Liver (tissue), 8 donors: ENCODE measurements at regions not wholly inside any gene's neighbourhood (a gene's known extent, or its start where the extent isn't known, plus 50 kb on each side); places are given as distances from the start of the nearest gene placed in this dataset.

Experiments used
- DNase-seq: peaks from one replicate; pipeline ENCODE4 v3.0.0-alpha.2; 2017; ENCODE audit warnings: low spot score
- H3K27ac ChIP-seq, 2 donors: one replicate each; pipeline ENCODE4 v1.7.0; 2013; ENCODE audit warnings: inconsistent platforms in 2 of 2, low read length in 2 of 2, control low read depth in 1 of 2, low read depth in 1 of 2, mild to moderate bottlenecking in 1 of 2
- H3K27me3 ChIP-seq, 4 donors: one replicate each; pipeline versions ENCODE4 v1.6.1 to v1.7.0; 2013; ENCODE audit warnings: low read length in 3 of 4, inconsistent platforms in 1 of 4, mild to moderate bottlenecking in 1 of 4, moderate library complexity in 1 of 4; ENCODE audit not compliant: control insufficient read depth in 4 of 4, insufficient read depth in 4 of 4
- H3K36me3 ChIP-seq, 4 donors: one replicate each; pipeline versions ENCODE4 v1.6.1 to v1.7.0; 2013; ENCODE audit warnings: low read length in 3 of 4, mild to moderate bottlenecking in 3 of 4, low read depth in 1 of 4, moderate library complexity in 1 of 4; ENCODE audit not compliant: control insufficient read depth in 4 of 4, insufficient read depth in 3 of 4
- H3K4me1 ChIP-seq, 4 donors: one replicate each; pipeline versions ENCODE4 v1.6.1 to v1.7.0; 2013; ENCODE audit warnings: low read length in 3 of 4, mild to moderate bottlenecking in 3 of 4, moderate library complexity in 1 of 4; ENCODE audit not compliant: control insufficient read depth in 4 of 4, insufficient read depth in 4 of 4
- H3K4me3 ChIP-seq, 3 donors: one replicate each; pipeline versions ENCODE4 v1.6.1 to v1.7.0; 2013; ENCODE audit warnings: low read length in 3 of 3, control low read depth in 1 of 3, low read depth in 1 of 3, mild to moderate bottlenecking in 1 of 3
- H3K9ac ChIP-seq, 2 donors: one replicate each; pipeline ENCODE4 v1.7.0; 2013; ENCODE audit warnings: low read length in 2 of 2, mild to moderate bottlenecking in 2 of 2, moderate library complexity in 2 of 2, control low read depth in 1 of 2, low read depth in 1 of 2
- H3K9me3 ChIP-seq, 4 donors: one replicate each; pipeline versions ENCODE4 v1.6.1 to v1.7.0; 2013; ENCODE audit warnings: low read length in 3 of 4; ENCODE audit not compliant: control insufficient read depth in 4 of 4
- ATF3 ChIP-seq: IDR thresholded peaks from 2 replicates; pipeline ENCODE4 v1.6.1; 2016; ENCODE audit warnings: antibody characterized with exemption
- EGR1 ChIP-seq, 2 donors: IDR thresholded peaks; 2 replicates each; pipeline ENCODE4 v1.6.1; 2016 to 2018; ENCODE audit warnings: antibody characterized with exemption in 2 of 2, low read depth in 2 of 2
- FOXA1 ChIP-seq: IDR thresholded peaks from 2 replicates; pipeline ENCODE4 v1.6.1; 2016; ENCODE audit warnings: antibody characterized with exemption
- FOXA2 ChIP-seq: IDR thresholded peaks from 2 replicates; pipeline ENCODE4 v1.6.1; 2016; ENCODE audit warnings: antibody characterized with exemption
- GABPA ChIP-seq, 2 donors: IDR thresholded peaks in 1 of 2; conservative IDR thresholded peaks in 1 of 2; 2 replicates each; pipeline ENCODE4 v1.6.1; 2016; ENCODE audit warnings: antibody characterized with exemption in 2 of 2, mild to moderate bottlenecking in 1 of 2, moderate library complexity in 1 of 2
- HNF4A ChIP-seq, 2 donors: conservative IDR thresholded peaks; 2 replicates each; pipeline ENCODE4 v1.6.1; 2016; ENCODE audit warnings: antibody characterized with exemption in 2 of 2, mild to moderate bottlenecking in 2 of 2
- HNF4G ChIP-seq: IDR thresholded peaks from 2 replicates; pipeline ENCODE4 v1.6.1; 2016; ENCODE audit warnings: antibody characterized with exemption
- JUND ChIP-seq, 2 donors: IDR thresholded peaks; 2 replicates each; pipeline ENCODE4 v1.6.1; 2016; ENCODE audit warnings: antibody characterized with exemption in 2 of 2
- MAX ChIP-seq: IDR thresholded peaks from 2 replicates; pipeline ENCODE4 v1.6.1; 2016; ENCODE audit warnings: antibody characterized with exemption
- NR2F2 ChIP-seq: IDR thresholded peaks from 2 replicates; pipeline ENCODE4 v1.6.1; 2016; ENCODE audit warnings: antibody characterized with exemption
- RAD21 ChIP-seq, 2 donors: IDR thresholded peaks; 2 replicates each; pipeline ENCODE4 v1.6.1; 2016; ENCODE audit warnings: antibody characterized with exemption in 2 of 2, mild to moderate bottlenecking in 2 of 2
- RXRA ChIP-seq, 2 donors: IDR thresholded peaks; 2 replicates each; pipeline ENCODE4 v1.6.1; 2017 to 2018; ENCODE audit warnings: antibody characterized with exemption in 2 of 2, mild to moderate bottlenecking in 1 of 2
- SP1 ChIP-seq: IDR thresholded peaks from 2 replicates; pipeline ENCODE4 v1.6.1; 2018; ENCODE audit warnings: antibody characterized with exemption, mild to moderate bottlenecking
- TAF1 ChIP-seq: conservative IDR thresholded peaks from 2 replicates; pipeline ENCODE4 v1.6.1; 2016; ENCODE audit warnings: antibody characterized with exemption, mild to moderate bottlenecking
- YY1 ChIP-seq: IDR thresholded peaks from 2 replicates; pipeline ENCODE4 v1.6.1; 2016; ENCODE audit warnings: antibody characterized with exemption, mild to moderate bottlenecking
- WGBS: extraction: QIAGEN DNeasy Blood & Tissue Kit; methylation state at CpG from one replicate; pipeline ENCODE4 v1.1.7; 2013; 5-methylcytosine and 5-hydroxymethylcytosine counted together
- TF ChIP-seq, protein P1 (sequence below): IDR thresholded peaks from 2 replicates; pipeline ENCODE4 v1.6.1; 2016; ENCODE audit warnings: antibody characterized with exemption
- TF ChIP-seq, protein P2 (sequence below): fragments of 150-350 bp; IDR thresholded peaks from 2 replicates; pipeline ENCODE4 v1.5.1; 2017; ENCODE audit warnings: improper control_type of control experiment, low read depth, low read length; ENCODE audit not compliant: missing input control
- TF ChIP-seq, protein P3 (sequence below): IDR thresholded peaks from 2 replicates; pipeline ENCODE4 v1.6.1; 2016; ENCODE audit warnings: antibody characterized with exemption, mild to moderate bottlenecking
- donor health status: healthy.
- donor health status: healthy.
- donor health status: healthy.
- donor health status: healthy.
- donor health status: healthy.

GRCh38 chr14:42510071-42510470 is 903.4 kb downstream of the LRFN5 start:
- TF ChIP-seq JUND (IDR thresholded peaks at IDR 0.05): no peak
- TF ChIP-seq SP1: no peak
- no peak for TF ChIP-seq YY1
- no peak for TF ChIP-seq ATF3
- TF ChIP-seq, protein P1, sequence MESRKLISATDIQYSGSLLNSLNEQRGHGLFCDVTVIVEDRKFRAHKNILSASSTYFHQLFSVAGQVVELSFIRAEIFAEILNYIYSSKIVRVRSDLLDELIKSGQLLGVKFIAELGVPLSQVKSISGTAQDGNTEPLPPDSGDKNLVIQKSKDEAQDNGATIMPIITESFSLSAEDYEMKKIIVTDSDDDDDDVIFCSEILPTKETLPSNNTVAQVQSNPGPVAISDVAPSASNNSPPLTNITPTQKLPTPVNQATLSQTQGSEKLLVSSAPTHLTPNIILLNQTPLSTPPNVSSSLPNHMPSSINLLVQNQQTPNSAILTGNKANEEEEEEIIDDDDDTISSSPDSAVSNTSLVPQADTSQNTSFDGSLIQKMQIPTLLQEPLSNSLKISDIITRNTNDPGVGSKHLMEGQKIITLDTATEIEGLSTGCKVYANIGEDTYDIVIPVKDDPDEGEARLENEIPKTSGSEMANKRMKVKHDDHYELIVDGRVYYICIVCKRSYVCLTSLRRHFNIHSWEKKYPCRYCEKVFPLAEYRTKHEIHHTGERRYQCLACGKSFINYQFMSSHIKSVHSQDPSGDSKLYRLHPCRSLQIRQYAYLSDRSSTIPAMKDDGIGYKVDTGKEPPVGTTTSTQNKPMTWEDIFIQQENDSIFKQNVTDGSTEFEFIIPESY: no peak
- no peak for TF ChIP-seq EGR1 (IDR thresholded peaks at IDR 0.05; ENCODE audit: low read depth in 2 of 2)
- TF ChIP-seq GABPA (IDR thresholded peaks at IDR 0.05 in 1 of 2, conservative IDR thresholded peaks at IDR 0.05 in 1 of 2): no peak
- TF ChIP-seq RXRA (IDR thresholded peaks at IDR 0.05): no peak
- TF ChIP-seq TAF1: no peak
- TF ChIP-seq HNF4A (conservative IDR thresholded peaks at IDR 0.05): no peak
- no peak for TF ChIP-seq FOXA2
- TF ChIP-seq, protein P2, sequence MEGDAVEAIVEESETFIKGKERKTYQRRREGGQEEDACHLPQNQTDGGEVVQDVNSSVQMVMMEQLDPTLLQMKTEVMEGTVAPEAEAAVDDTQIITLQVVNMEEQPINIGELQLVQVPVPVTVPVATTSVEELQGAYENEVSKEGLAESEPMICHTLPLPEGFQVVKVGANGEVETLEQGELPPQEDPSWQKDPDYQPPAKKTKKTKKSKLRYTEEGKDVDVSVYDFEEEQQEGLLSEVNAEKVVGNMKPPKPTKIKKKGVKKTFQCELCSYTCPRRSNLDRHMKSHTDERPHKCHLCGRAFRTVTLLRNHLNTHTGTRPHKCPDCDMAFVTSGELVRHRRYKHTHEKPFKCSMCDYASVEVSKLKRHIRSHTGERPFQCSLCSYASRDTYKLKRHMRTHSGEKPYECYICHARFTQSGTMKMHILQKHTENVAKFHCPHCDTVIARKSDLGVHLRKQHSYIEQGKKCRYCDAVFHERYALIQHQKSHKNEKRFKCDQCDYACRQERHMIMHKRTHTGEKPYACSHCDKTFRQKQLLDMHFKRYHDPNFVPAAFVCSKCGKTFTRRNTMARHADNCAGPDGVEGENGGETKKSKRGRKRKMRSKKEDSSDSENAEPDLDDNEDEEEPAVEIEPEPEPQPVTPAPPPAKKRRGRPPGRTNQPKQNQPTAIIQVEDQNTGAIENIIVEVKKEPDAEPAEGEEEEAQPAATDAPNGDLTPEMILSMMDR: no peak
- no peak for TF ChIP-seq NR2F2
- TF ChIP-seq FOXA1: no peak
- no peak for TF ChIP-seq HNF4G
- TF ChIP-seq RAD21 (IDR thresholded peaks at IDR 0.05): no peak
- 60% methylated on average over 1 of the region's 1 CpG for WGBS

GRCh38 chr14:42508209-42508946 is 901.7 kb downstream of the LRFN5 start:
- no peaks in the 10 kb centered on the region for H3K36me3 ChIP-seq
- no peaks in the 10 kb centered on the region for H3K9me3 ChIP-seq
- H3K27me3 ChIP-seq: no peaks in the 10 kb centered on the region
- no peak overlapping the region for H3K4me3 ChIP-seq
- no peak for DNase-seq
- H3K4me1 ChIP-seq: no peaks in the 10 kb centered on the region
- H3K27ac ChIP-seq: no peak overlapping the region
- 61% methylated on average over 3 of the region's 3 CpGs for WGBS
- H3K9ac ChIP-seq: no peak overlapping the region
- TF ChIP-seq RXRA (IDR thresholded peaks at IDR 0.05): no peak
- TF ChIP-seq, protein P2: no peak
- TF ChIP-seq SP1: no peak
- no peak for TF ChIP-seq ATF3
- TF ChIP-seq NR2F2: no peak
- TF ChIP-seq, protein P1: no peak
- no peak for TF ChIP-seq FOXA1
- TF ChIP-seq, protein P3, sequence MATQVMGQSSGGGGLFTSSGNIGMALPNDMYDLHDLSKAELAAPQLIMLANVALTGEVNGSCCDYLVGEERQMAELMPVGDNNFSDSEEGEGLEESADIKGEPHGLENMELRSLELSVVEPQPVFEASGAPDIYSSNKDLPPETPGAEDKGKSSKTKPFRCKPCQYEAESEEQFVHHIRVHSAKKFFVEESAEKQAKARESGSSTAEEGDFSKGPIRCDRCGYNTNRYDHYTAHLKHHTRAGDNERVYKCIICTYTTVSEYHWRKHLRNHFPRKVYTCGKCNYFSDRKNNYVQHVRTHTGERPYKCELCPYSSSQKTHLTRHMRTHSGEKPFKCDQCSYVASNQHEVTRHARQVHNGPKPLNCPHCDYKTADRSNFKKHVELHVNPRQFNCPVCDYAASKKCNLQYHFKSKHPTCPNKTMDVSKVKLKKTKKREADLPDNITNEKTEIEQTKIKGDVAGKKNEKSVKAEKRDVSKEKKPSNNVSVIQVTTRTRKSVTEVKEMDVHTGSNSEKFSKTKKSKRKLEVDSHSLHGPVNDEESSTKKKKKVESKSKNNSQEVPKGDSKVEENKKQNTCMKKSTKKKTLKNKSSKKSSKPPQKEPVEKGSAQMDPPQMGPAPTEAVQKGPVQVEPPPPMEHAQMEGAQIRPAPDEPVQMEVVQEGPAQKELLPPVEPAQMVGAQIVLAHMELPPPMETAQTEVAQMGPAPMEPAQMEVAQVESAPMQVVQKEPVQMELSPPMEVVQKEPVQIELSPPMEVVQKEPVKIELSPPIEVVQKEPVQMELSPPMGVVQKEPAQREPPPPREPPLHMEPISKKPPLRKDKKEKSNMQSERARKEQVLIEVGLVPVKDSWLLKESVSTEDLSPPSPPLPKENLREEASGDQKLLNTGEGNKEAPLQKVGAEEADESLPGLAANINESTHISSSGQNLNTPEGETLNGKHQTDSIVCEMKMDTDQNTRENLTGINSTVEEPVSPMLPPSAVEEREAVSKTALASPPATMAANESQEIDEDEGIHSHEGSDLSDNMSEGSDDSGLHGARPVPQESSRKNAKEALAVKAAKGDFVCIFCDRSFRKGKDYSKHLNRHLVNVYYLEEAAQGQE: no peak
- no peak for TF ChIP-seq RAD21 (IDR thresholded peaks at IDR 0.05)
- TF ChIP-seq HNF4G: no peak
- TF ChIP-seq GABPA (IDR thresholded peaks at IDR 0.05 in 1 of 2, conservative IDR thresholded peaks at IDR 0.05 in 1 of 2): no peak
- no peak for TF ChIP-seq EGR1 (IDR thresholded peaks at IDR 0.05; ENCODE audit: low read depth in 2 of 2)
- TF ChIP-seq TAF1: no peak
- TF ChIP-seq FOXA2: no peak
- TF ChIP-seq MAX: no peak

More at GRCh38 chr14:42510071-42510470, 903.4 kb downstream of the LRFN5 start:
- no peaks in the 10 kb centered on the region for H3K4me1 ChIP-seq
- H3K9ac ChIP-seq: no peak overlapping the region
- H3K27me3 ChIP-seq: no peaks in the 10 kb centered on the region
- DNase-seq: no peak
- H3K27ac ChIP-seq: no peak overlapping the region
- no peaks in the 10 kb centered on the region for H3K9me3 ChIP-seq
- H3K36me3 ChIP-seq: no peaks in the 10 kb centered on the region
- H3K4me3 ChIP-seq: no peak overlapping the region
